GM04503 (cell line): ENCODE measurements at regions not wholly inside any gene's neighbourhood (a gene's known extent, or its start where the extent isn't known, plus 50 kb on each side); places are given as distances from the start of the nearest gene placed in this dataset.
"Not testable (repeated sequence)": the region's sequence is repeated elsewhere in the genome, so short reads cannot be mapped to it uniquely, and the experiment has no call there.

ENCODE experiments used
- DNase-seq: peaks from one replicate; pipeline ENCODE4 v3.0.0-alpha.2; 2012; ENCODE audit warnings: low read depth

- not testable (repeated sequence) for DNase-seq
Observed at GRCh38 chr5:125691738-125692530, 731.3 kb upstream of the GRAMD2B start.

GRCh38 chr5:125695996-125696655 is 727.1 kb upstream of the GRAMD2B start:
- DNase-seq: no peak

GRCh38 chr5:125696762-125697161 is 726.4 kb upstream of the GRAMD2B start:
- DNase-seq: peak; percentile 64

GRCh38 chr5:125698420-125698819 is 724.8 kb upstream of the GRAMD2B start:
- DNase-seq: no peak

GRCh38 chr5:125699860-125700259 is 723.3 kb upstream of the GRAMD2B start:
- DNase-seq: no peak

- no peak for DNase-seq
Observed at GRCh38 chr5:125700380-125700861, 722.8 kb upstream of the GRAMD2B start.

- DNase-seq: no peak
Observed at GRCh38 chr5:125703616-125704015, 719.6 kb upstream of the GRAMD2B start.

- DNase-seq: no peak
Observed at GRCh38 chr5:125704888-125705287, 718.3 kb upstream of the GRAMD2B start.

- DNase-seq: no peak
Observed at GRCh38 chr5:125708583-125708982, 714.6 kb upstream of the GRAMD2B start.

GRCh38 chr5:125710745-125711144 is 712.5 kb upstream of the GRAMD2B start:
- DNase-seq: no peak

GRCh38 chr5:125712397-125712796 is 710.8 kb upstream of the GRAMD2B start:
- no peak for DNase-seq

GRCh38 chr5:125713109-125713805 is 710.0 kb upstream of the GRAMD2B start:
- DNase-seq: no peak

- DNase-seq: no peak
Observed at GRCh38 chr5:125715216-125715615, 708.0 kb upstream of the GRAMD2B start.

- no peak for DNase-seq
Observed at GRCh38 chr5:125717209-125717608, 706.0 kb upstream of the GRAMD2B start.

- DNase-seq: no peak
Observed at GRCh38 chr5:125719681-125720347, 703.4 kb upstream of the GRAMD2B start.

GRCh38 chr5:125720348-125720685 is 702.9 kb upstream of the GRAMD2B start:
- no peak for DNase-seq

GRCh38 chr5:125720721-125721120 is 702.5 kb upstream of the GRAMD2B start:
- no peak for DNase-seq

- no peak for DNase-seq
Observed at GRCh38 chr5:125722550-125722949, 700.7 kb upstream of the GRAMD2B start.

- DNase-seq: no peak
Observed at GRCh38 chr5:125725691-125726090, 697.5 kb upstream of the GRAMD2B start.

GRCh38 chr5:125743939-125744338 is 679.3 kb upstream of the GRAMD2B start:
- no peak for DNase-seq

GRCh38 chr5:125746917-125747316 is 676.3 kb upstream of the GRAMD2B start:
- DNase-seq: no peak

GRCh38 chr5:125750147-125750860 is 672.9 kb upstream of the GRAMD2B start:
- DNase-seq: no peak
